ENCODE measurements at regions not wholly inside any gene's neighbourhood (a gene's known extent, or its start where the extent isn't known, plus 50 kb on each side); places are given as distances from the start of the nearest gene placed in this dataset.

DNA sequence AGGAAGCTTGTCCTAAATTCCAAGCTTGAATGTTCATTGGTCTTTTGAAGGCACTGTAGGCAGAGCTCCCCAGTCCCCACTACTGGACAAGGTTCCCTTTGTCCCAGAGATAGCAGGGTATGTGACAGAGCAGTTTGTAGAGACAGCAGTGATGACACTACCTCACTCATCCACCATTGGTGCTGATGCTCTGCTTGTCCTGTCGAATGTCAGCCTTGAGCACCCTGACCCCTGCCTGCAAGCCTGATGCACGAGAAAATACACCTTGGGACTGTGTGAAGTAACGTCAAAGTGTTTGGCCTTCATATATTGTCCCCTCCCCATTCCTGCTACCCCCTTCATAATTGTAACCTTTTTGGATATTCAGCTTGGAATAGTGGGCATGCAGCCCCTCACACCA lies 188.9 kb upstream of the EOLA2 start:
- DNase-seq (ENCODE audit: low read depth): no peak
- H3K4me3 ChIP-seq (ENCODE audit: control insufficient read depth, low read depth, low read length): no peak overlapping the region
- TF ChIP-seq CTCF (IDR thresholded peaks at IDR 0.05; ENCODE audit: control insufficient read depth, insufficient read depth, low read depth, low read length, missing control alignments): no peak

- H3K4me3 ChIP-seq (ENCODE audit: control insufficient read depth, low read depth, low read length): no peak overlapping the region
- no peak for TF ChIP-seq CTCF (IDR thresholded peaks at IDR 0.05; ENCODE audit: control insufficient read depth, insufficient read depth, low read depth, low read length, missing control alignments)
- DNase-seq (ENCODE audit: low read depth): no peak
Measured at GRCh38 chrX:150143721-150144440, 205.6 kb upstream of the EOLA2 start.

- DNase-seq (ENCODE audit: low read depth): no peak
- no peak overlapping the region for H3K4me3 ChIP-seq (ENCODE audit: control insufficient read depth, low read depth, low read length)
- no peak for TF ChIP-seq CTCF (IDR thresholded peaks at IDR 0.05; ENCODE audit: control insufficient read depth, insufficient read depth, low read depth, low read length, missing control alignments)
Measured at GRCh38 chrX:150146271-150146896, 208.1 kb upstream of the EOLA2 start.

GRCh38 chrX:150148749-150149672 lies 210.7 kb upstream of the EOLA2 start:
- H3K4me3 ChIP-seq (ENCODE audit: control insufficient read depth, low read depth, low read length): no peak overlapping the region
- no peak for DNase-seq (ENCODE audit: low read depth)
- no peak for TF ChIP-seq CTCF (IDR thresholded peaks at IDR 0.05; ENCODE audit: control insufficient read depth, insufficient read depth, low read depth, low read length, missing control alignments)

DNA sequence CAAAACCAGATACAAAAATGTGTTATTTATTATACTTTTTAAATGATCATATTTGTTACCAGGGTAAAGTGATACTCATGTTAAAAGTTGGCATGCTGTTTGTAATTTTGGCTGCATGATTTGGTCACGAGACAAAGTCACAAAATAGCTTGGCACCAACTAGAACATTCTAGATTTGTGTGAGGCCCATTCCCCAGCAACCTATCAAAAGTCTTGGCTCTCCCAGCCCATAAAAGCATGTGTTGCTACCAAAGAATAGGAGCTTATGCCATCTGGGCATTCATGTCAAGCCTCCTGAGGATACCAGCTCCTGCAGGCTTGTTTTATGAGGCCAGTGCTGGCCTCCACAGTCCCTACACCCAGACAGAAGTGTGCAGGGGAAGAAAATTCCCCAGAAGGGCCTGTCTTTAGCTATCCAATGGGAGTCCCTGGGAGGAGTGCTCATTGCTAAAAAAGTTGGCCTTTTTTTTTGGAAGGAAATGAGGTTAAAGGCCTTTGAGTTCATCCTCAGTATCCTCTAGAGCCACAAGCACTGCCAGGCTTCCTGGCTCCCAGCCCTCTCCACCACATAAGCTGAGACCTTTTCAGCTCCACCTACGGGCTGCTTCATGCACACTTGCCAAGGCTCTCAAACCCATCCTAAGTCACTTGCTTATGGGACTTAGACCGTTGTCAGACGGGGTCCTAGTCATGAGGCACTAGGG lies 211.9 kb upstream of the EOLA2 start:
- no peak for TF ChIP-seq CTCF (IDR thresholded peaks at IDR 0.05; ENCODE audit: control insufficient read depth, insufficient read depth, low read depth, low read length, missing control alignments)
- DNase-seq (ENCODE audit: low read depth): no peak

GRCh38 chrX:150150780-150151125 lies 212.4 kb upstream of the MAMLD1 start:
- no peak for DNase-seq (ENCODE audit: low read depth)
- no peak overlapping the region for H3K4me3 ChIP-seq (ENCODE audit: control insufficient read depth, low read depth, low read length)
- no peak for TF ChIP-seq CTCF (IDR thresholded peaks at IDR 0.05; ENCODE audit: control insufficient read depth, insufficient read depth, low read depth, low read length, missing control alignments)

More for the DNA sequence above, 211.9 kb upstream of the EOLA2 start:
- no peak overlapping the region for H3K4me3 ChIP-seq (ENCODE audit: control insufficient read depth, low read depth, low read length)

Data from AG09309 (cell line).